ENCODE measurements at regions not wholly inside any gene's neighbourhood (a gene's known extent, or its start where the extent isn't known, plus 50 kb on each side); places are given as distances from the start of the nearest gene placed in this dataset.

GRCh38 chr14:44565968-44566367 is 58.9 kb upstream of the FSCB start:
- no peak for TF ChIP-seq CTCF (IDR thresholded peaks at IDR 0.05)
- TF ChIP-seq POLR2A (IDR thresholded peaks at IDR 0.05), result no peak
- no peak for TF ChIP-seq POLR2AphosphoS5 (IDR thresholded peaks at IDR 0.05)
- no peak for TF ChIP-seq EP300 (IDR thresholded peaks at IDR 0.05)
